Panc1 (cell line): ENCODE measurements at regions not wholly inside any gene's neighbourhood (a gene's known extent, or its start where the extent isn't known, plus 50 kb on each side); places are given as distances from the start of the nearest gene placed in this dataset.

ENCODE experiments used
- CTCF ChIP-seq: fragments of 450-650 bp; IDR thresholded peaks from 2 replicates; pipeline ENCODE4 v1.5.1; 2017; ENCODE audit warnings: mild to moderate bottlenecking
- POLR2AphosphoS5 ChIP-seq: IDR thresholded peaks from 2 replicates; pipeline ENCODE4 v1.6.1; 2012; ENCODE audit warnings: mild to moderate bottlenecking, low read depth, low read length, moderate library complexity
- TF ChIP-seq, protein P1 (sequence below), 2 experiments: IDR thresholded peaks; 2 replicates each; pipeline ENCODE4 v1.6.1; 2011 to 2012; ENCODE audit warnings: low read depth in 2 of 2, control low read depth in 1 of 2, low read length in 1 of 2, mild to moderate bottlenecking in 1 of 2, moderate library complexity in 1 of 2; ENCODE audit not compliant: insufficient read depth in 1 of 2

DNA sequence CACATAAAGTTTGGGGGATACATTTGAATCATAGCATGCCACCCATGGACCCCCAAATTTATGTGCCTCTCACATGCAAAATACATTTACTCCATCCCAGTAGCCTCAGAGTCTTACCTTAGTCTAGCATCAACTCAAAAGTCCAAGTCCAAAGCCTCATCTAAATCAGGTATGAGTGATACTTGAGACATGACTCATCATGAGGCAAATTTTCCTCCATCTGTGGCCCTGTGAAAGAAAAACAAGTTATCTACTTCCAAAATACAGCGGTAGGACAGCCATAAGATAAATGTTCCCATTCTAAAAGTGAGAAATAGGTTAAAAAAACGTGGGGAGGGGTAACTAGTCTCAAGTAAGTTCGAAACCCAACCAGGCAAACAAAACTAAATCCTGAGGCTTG is 444.2 kb downstream of the SNAPC1 start:
- TF ChIP-seq CTCF (no peak), POLR2AphosphoS5 (no peak)
- TF ChIP-seq, protein P1, sequence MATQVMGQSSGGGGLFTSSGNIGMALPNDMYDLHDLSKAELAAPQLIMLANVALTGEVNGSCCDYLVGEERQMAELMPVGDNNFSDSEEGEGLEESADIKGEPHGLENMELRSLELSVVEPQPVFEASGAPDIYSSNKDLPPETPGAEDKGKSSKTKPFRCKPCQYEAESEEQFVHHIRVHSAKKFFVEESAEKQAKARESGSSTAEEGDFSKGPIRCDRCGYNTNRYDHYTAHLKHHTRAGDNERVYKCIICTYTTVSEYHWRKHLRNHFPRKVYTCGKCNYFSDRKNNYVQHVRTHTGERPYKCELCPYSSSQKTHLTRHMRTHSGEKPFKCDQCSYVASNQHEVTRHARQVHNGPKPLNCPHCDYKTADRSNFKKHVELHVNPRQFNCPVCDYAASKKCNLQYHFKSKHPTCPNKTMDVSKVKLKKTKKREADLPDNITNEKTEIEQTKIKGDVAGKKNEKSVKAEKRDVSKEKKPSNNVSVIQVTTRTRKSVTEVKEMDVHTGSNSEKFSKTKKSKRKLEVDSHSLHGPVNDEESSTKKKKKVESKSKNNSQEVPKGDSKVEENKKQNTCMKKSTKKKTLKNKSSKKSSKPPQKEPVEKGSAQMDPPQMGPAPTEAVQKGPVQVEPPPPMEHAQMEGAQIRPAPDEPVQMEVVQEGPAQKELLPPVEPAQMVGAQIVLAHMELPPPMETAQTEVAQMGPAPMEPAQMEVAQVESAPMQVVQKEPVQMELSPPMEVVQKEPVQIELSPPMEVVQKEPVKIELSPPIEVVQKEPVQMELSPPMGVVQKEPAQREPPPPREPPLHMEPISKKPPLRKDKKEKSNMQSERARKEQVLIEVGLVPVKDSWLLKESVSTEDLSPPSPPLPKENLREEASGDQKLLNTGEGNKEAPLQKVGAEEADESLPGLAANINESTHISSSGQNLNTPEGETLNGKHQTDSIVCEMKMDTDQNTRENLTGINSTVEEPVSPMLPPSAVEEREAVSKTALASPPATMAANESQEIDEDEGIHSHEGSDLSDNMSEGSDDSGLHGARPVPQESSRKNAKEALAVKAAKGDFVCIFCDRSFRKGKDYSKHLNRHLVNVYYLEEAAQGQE (IDR thresholded peaks at IDR 0.05; ENCODE audit: insufficient read depth in 1 of 2, low read depth in 2 of 2, low read length in 1 of 2): no peak
